GM19452 (cell line): ENCODE measurements at regions not wholly inside any gene's neighbourhood (a gene's known extent, or its start where the extent isn't known, plus 50 kb on each side); places are given as distances from the start of the nearest gene placed in this dataset.

Source experiments
- ATAC-seq: cut with Tn5 transposase; IDR thresholded peaks from one replicate; pipeline ENCODE4 v1.9.1; 2021; ENCODE audit not compliant: unreplicated experiment

- no peak for ATAC-seq
Measured at GRCh38 chr7:124429923-124430322, 335.7 kb downstream of the GPR37 start.

- no peak for ATAC-seq
Measured at GRCh38 chr7:124428781-124429180, 336.8 kb downstream of the GPR37 start.

- no peak for ATAC-seq
Measured at GRCh38 chr7:124426621-124427020, 339.0 kb downstream of the GPR37 start.

- no peak for ATAC-seq
Measured at GRCh38 chr7:124423863-124424262, 341.7 kb downstream of the GPR37 start.

GRCh38 chr7:124422081-124422480, 343.5 kb downstream of the GPR37 start:
- no peak for ATAC-seq

- no peak for ATAC-seq
Measured at GRCh38 chr7:124420367-124420766, 345.2 kb downstream of the GPR37 start.

- no peak for ATAC-seq
Measured at GRCh38 chr7:124413029-124413428, 352.6 kb downstream of the GPR37 start.

GRCh38 chr7:124412531-124412930, 353.1 kb downstream of the GPR37 start:
- no peak for ATAC-seq

- ATAC-seq: no peak
Measured at GRCh38 chr7:124411796-124412195, 353.8 kb downstream of the GPR37 start.

- ATAC-seq: no peak
Measured at GRCh38 chr7:124403587-124403986, 362.0 kb downstream of the GPR37 start.

- ATAC-seq: no peak
Measured at GRCh38 chr7:124403112-124403511, 362.5 kb downstream of the GPR37 start.

- ATAC-seq: no peak
Measured at GRCh38 chr7:124399941-124400340, 365.7 kb downstream of the GPR37 start.

- ATAC-seq: no peak
Measured at GRCh38 chr7:124398937-124399552, 366.2 kb upstream of the TMEM229A start.

GRCh38 chr7:124397134-124397533, 364.3 kb upstream of the TMEM229A start:
- no peak for ATAC-seq

GRCh38 chr7:124390301-124390700, 357.4 kb upstream of the TMEM229A start:
- no peak for ATAC-seq

GRCh38 chr7:124388751-124389150, 355.9 kb upstream of the TMEM229A start:
- ATAC-seq: no peak

- ATAC-seq: no peak
Measured at GRCh38 chr7:124387056-124387455, 354.2 kb upstream of the TMEM229A start.

GRCh38 chr7:124379296-124379695, 346.4 kb upstream of the TMEM229A start:
- no peak for ATAC-seq

- no peak for ATAC-seq
Measured at GRCh38 chr7:124376111-124376510, 343.2 kb upstream of the TMEM229A start.

GRCh38 chr7:124375391-124375790, 342.5 kb upstream of the TMEM229A start:
- no peak for ATAC-seq

GRCh38 chr7:124369310-124369709, 336.4 kb upstream of the TMEM229A start:
- ATAC-seq: no peak

- no peak for ATAC-seq
Measured at GRCh38 chr7:124366118-124366517, 333.3 kb upstream of the TMEM229A start.

GRCh38 chr7:124364283-124364682, 331.4 kb upstream of the TMEM229A start:
- no peak for ATAC-seq
